Heart left ventricle (tissue), 16 donors: ENCODE measurements at regions not wholly inside any gene's neighbourhood (a gene's known extent, or its start where the extent isn't known, plus 50 kb on each side); places are given as distances from the start of the nearest gene placed in this dataset.

Experiments
- ATAC-seq, 4 donors: fragments of 200-7000 bp; cut with Tn5 transposase; one replicate each; pipeline ENCODE4 v1.9.1; 2020 to 2022; ENCODE audit warnings: moderate library complexity in 4 of 4, mild to moderate bottlenecking in 3 of 4, moderate number of reproducible peaks in 1 of 4
- DNase-seq, 5 donors: peaks; one replicate each; pipeline ENCODE4 v3.0.0-alpha.2; 2020
- H3K27ac ChIP-seq, 12 donors: fragments of 200-600 bp; sonication (generic) in 4 of 12; one replicate each; pipeline versions ENCODE4 v1.5.0 to v1.8.0; 2016 to 2022; ENCODE audit warnings: mild to moderate bottlenecking in 2 of 12
- H3K27me3 ChIP-seq, 9 donors: fragments of 200-600 bp; sonication (generic) in 2 of 9; one replicate each; pipeline versions ENCODE4 v1.5.1 to v1.8.0; 2016 to 2022; ENCODE audit warnings: mild to moderate bottlenecking in 3 of 9
- H3K36me3 ChIP-seq, 9 donors: fragments of 200-600 bp; sonication (generic) in 2 of 9; one replicate each; pipeline versions ENCODE4 v1.5.0 to v1.8.0; 2018 to 2022; ENCODE audit warnings: mild to moderate bottlenecking in 2 of 9
- H3K4me1 ChIP-seq, 12 donors: fragments of 200-600 bp; sonication (generic) in 4 of 12; one replicate each; pipeline versions ENCODE4 v1.5.0 to v1.8.0; 2016 to 2022; ENCODE audit warnings: mild to moderate bottlenecking in 3 of 12
- H3K4me3 ChIP-seq, 12 donors: fragments of 200-600 bp; sonication (generic) in 4 of 12; one replicate each; pipeline versions ENCODE4 v1.5.0 to v1.8.0; 2017 to 2022; ENCODE audit warnings: mild to moderate bottlenecking in 9 of 12, moderate library complexity in 4 of 12
- H3K9me3 ChIP-seq, 12 donors: fragments of 200-600 bp; sonication (generic) in 4 of 12; one replicate each; pipeline versions ENCODE4 v1.5.0 to v1.8.0; 2016 to 2022; ENCODE audit warnings: mild to moderate bottlenecking in 1 of 12
- POLR2A ChIP-seq, 2 donors: fragments of 450-650 bp; IDR thresholded peaks; one replicate each; pipeline ENCODE4 v1.6.1; 2017; ENCODE audit warnings: antibody characterized with exemption in 2 of 2, mild to moderate bottlenecking in 2 of 2, moderate library complexity in 2 of 2
- WGBS, 4 donors: extraction: QIAGEN DNeasy Blood & Tissue Kit in 2 of 4; methylation state at CpG; one replicate each; pipeline versions ENCODE4 v1.1.5 to v1.1.7; 2013 to 2018; 5-methylcytosine and 5-hydroxymethylcytosine counted together
- intact Hi-C, 10 donors: fragments of 100-400 bp; cut with DNase I; formaldehyde crosslinking; loops; one replicate each; pipeline versions ENCODE4 v1.11.1 to v1.14.2; 2022
- TF ChIP-seq, protein P1 (sequence below), 12 donors: fragments of 200-600 bp; sonication (generic) in 4 of 12; IDR thresholded peaks; one replicate each; pipeline versions ENCODE4 v1.5.0 to v1.8.0; 2018 to 2022; ENCODE audit warnings: antibody characterized with exemption in 12 of 12, mild to moderate bottlenecking in 5 of 12
- donor health status: ischemic (EF 13 %, LVEDD 7.1; RV severe dilation, severe dysfunction).
- donor health status: healthy with polysubstance abuse.
- donor health status: DM: no; HTN: yes; CAD: no.
- donor health status: DM: no; HTN: no; CAD: no.
- donor health status: ischemic (EF 25% LVEDD 6.9; RV normal size, moderate dysfunction).
- donor health status: ischemic (EF 25% LVEDD 5.7; RV mildly dilated, moderate dysfunction).
- donor health status: healthy.
- donor health status: DM: yes; HTN: yes; CAD: no.
- donor health status: ischemic (EF 35%, LVEDD 5.7; RV mildly dilated, moderate dysfunction).
- donor health status: nonischemic (EF 11% LVEDD 7.7; RV severe dilation, severe dysfunction).
- donor health status: DM: yes; HTN: yes; CAD: no.
- donor health status: PGD.
- donor health status: ischemic (EF 29% LVEDD 5.4; RV normal size, mild dysfunction).
- donor health status: nonischemic (EF 23%, LVEDD 6.1; RV moderate dilation, normal function).

GRCh38 chr5:15371184-15371583 is 128.8 kb upstream of the FBXL7 start:
- 74 to 93% (median 79%) methylated on average over 3 of the region's 3 CpGs for WGBS, 4 donors
- Histone ChIP-seq H3K4me1 (peaks cover 0 to 22% (median 8%) of the 10 kb centered on the region in 12 donors), H3K27me3 (no peaks in the 10 kb centered on the region), H3K4me3 (no peak overlapping the region), H3K36me3 (no peaks in the 10 kb centered on the region), H3K27ac (no peak overlapping the region), H3K9me3 (peaks cover 0 to 3% (median 0%) of the 10 kb centered on the region in 12 donors)
- TF ChIP-seq, protein P1, sequence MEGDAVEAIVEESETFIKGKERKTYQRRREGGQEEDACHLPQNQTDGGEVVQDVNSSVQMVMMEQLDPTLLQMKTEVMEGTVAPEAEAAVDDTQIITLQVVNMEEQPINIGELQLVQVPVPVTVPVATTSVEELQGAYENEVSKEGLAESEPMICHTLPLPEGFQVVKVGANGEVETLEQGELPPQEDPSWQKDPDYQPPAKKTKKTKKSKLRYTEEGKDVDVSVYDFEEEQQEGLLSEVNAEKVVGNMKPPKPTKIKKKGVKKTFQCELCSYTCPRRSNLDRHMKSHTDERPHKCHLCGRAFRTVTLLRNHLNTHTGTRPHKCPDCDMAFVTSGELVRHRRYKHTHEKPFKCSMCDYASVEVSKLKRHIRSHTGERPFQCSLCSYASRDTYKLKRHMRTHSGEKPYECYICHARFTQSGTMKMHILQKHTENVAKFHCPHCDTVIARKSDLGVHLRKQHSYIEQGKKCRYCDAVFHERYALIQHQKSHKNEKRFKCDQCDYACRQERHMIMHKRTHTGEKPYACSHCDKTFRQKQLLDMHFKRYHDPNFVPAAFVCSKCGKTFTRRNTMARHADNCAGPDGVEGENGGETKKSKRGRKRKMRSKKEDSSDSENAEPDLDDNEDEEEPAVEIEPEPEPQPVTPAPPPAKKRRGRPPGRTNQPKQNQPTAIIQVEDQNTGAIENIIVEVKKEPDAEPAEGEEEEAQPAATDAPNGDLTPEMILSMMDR (IDR thresholded peaks at IDR 0.05): no peak
- TF ChIP-seq POLR2A (IDR thresholded peaks at IDR 0.05): no peak
- intact Hi-C loops: no loop called here
- no peak for ATAC-seq
- no peak for DNase-seq

DNA sequence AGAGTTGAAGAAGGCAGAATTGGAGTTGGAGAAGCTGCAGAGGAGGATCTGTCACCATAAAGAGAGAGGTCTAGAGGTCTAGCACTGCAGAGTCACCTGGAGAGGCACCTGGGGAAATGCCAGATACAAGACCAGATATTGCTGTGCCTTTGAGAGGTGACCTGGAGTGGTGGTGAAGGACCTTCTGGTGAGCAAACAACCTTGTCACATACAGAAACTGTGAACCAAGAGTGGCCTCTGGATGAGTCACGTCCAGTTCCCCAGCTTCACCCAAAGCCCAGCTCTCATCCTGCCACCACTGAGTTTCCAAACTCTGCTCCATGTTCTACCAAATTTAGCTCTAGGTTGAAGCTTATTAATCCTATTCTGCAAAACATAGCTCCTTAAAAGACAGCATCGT is 131.1 kb upstream of the FBXL7 start:
- intact Hi-C loops: no loop called here
- TF ChIP-seq POLR2A (IDR thresholded peaks at IDR 0.05): no peak
- TF ChIP-seq, protein P1 (IDR thresholded peaks at IDR 0.05): no peak
- Histone ChIP-seq H3K27me3 (no peaks in the 10 kb centered on the region), H3K36me3 (no peaks in the 10 kb centered on the region), H3K4me3 (no peak overlapping the region), H3K27ac (no peak overlapping the region), H3K4me1 (peaks cover 0 to 28% (median 8%) of the 10 kb centered on the region in 12 donors), H3K9me3 (peaks cover 0 to 3% (median 0%) of the 10 kb centered on the region in 12 donors)
- 89 to 93% (median 91%) methylated on average over 2 of the region's 2 CpGs for WGBS, 4 donors
- no peak for DNase-seq
- ATAC-seq: no peak

- DNase-seq (no peak), ATAC-seq (peak in 2 of 4 donors; percentile 4 to 38)
- Histone ChIP-seq H3K27ac (peak overlapping the region in 10 of 12 donors; percentile 13 to 74 (median 52)), H3K36me3 (no peaks in the 10 kb centered on the region), H3K9me3 (no peaks in the 10 kb centered on the region), H3K4me3 (no peak overlapping the region), H3K4me1 (peaks cover 0 to 28% (median 8%) of the 10 kb centered on the region in 12 donors), H3K27me3 (no peaks in the 10 kb centered on the region)
- WGBS, 4 donors: 83 to 92% (median 89%) methylated on average over 3 of the region's 3 CpGs
- intact Hi-C loops: no loop called here
- TF ChIP-seq, protein P1 (IDR thresholded peaks at IDR 0.05): no peak
- TF ChIP-seq POLR2A (IDR thresholded peaks at IDR 0.05): no peak
Observed at GRCh38 chr5:15367489-15367888, 132.5 kb upstream of the FBXL7 start.

DNA sequence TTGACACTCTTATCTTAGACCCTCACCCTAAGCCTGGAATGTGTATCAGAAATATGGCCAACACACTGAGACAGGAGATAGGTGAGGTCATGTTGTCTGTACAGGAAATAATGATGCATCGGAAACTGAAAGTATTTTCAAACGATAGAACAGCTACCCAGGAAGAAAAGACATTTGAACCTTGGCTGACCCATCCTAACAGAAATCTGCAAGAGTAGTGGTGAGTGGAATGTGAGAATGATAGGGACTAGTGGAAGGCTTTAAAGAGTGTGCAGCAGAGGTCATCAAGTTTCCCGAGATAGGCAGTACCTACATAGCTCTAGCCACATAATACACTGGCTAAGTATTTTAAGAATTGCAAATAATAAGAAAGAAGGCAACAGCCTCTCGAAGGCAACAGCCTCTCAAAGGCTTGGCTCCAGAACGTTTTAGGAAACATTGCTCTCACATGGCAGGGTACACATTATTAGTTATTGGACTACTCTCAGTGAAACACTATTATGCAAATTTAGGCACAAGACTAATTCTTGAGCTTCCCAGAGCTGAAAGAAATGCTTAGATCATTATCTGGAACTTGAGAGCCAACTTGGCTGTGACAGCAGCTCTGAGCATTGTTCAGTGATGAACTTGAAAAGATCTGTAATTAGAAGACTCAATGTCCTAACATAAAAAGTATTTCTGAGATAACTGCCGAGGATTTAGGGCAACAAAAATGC is 133.1 kb upstream of the FBXL7 start:
- 2 to 12% (median 9%) methylated on average over 6 of the region's 6 CpGs for WGBS, 4 donors
- peak overlapping the region; percentile 12 to 74 (median 52) for H3K27ac ChIP-seq
- H3K9me3 ChIP-seq: no peaks in the 10 kb centered on the region
- no peaks in the 10 kb centered on the region for H3K36me3 ChIP-seq
- TF ChIP-seq, protein P1 (IDR thresholded peaks at IDR 0.05): no peak
- TF ChIP-seq POLR2A (IDR thresholded peaks at IDR 0.05): no peak
- peaks cover 0 to 28% (median 8%) of the 10 kb centered on the region in 12 donors for H3K4me1 ChIP-seq
- intact Hi-C loops: no loop called here
- H3K27me3 ChIP-seq: no peaks in the 10 kb centered on the region
- peak; percentile 69 to 89 (median 88) for ATAC-seq
- H3K4me3 ChIP-seq: peak overlapping the region in 5 of 12 donors; percentile 1 to 17 (median 5)
- DNase-seq: no peak
